ENCODE measurements at regions not wholly inside any gene's neighbourhood (a gene's known extent, or its start where the extent isn't known, plus 50 kb on each side); places are given as distances from the start of the nearest gene placed in this dataset.

- DNase-seq (no peak), ATAC-seq (ENCODE audit: low FRiP score in 2 of 2) (no peak)
- Histone ChIP-seq H3K36me3 (no peaks in the 10 kb centered on the region), H3K4me1 (no peaks in the 10 kb centered on the region), H3K27me3 (no peaks in the 10 kb centered on the region), H3K9me3 (no peaks in the 10 kb centered on the region), H3K4me3 (no peak overlapping the region), H3K27ac (no peak overlapping the region)
- TF ChIP-seq EP300 (IDR thresholded peaks at IDR 0.05), result no peak
- TF ChIP-seq POLR2AphosphoS5 (IDR thresholded peaks at IDR 0.05), result no peak
- no peak for TF ChIP-seq POLR2A (IDR thresholded peaks at IDR 0.05)
- no peak for TF ChIP-seq CTCF (IDR thresholded peaks at IDR 0.05)
- WGBS, 2 donors, result 50 to 54% methylated on average over 2 of the region's 2 CpGs
Observed at GRCh38 chr9:1766042-1766441, 249.1 kb upstream of the SMARCA2 start.

- H3K27ac ChIP-seq, result no peak overlapping the region
- H3K4me3 ChIP-seq, result no peak overlapping the region
- ATAC-seq (ENCODE audit: low FRiP score in 2 of 2), result no peak
- no peaks in the 10 kb centered on the region for H3K9me3 ChIP-seq
- WGBS, 2 donors, result 48 to 56% methylated on average over 3 of the region's 3 CpGs
- no peaks in the 10 kb centered on the region for H3K4me1 ChIP-seq
- no peak for DNase-seq
- no peaks in the 10 kb centered on the region for H3K36me3 ChIP-seq
- TF ChIP-seq POLR2AphosphoS5 (IDR thresholded peaks at IDR 0.05) (no peak), POLR2A (IDR thresholded peaks at IDR 0.05) (no peak), CTCF (IDR thresholded peaks at IDR 0.05) (no peak), EP300 (IDR thresholded peaks at IDR 0.05) (no peak)
- no peaks in the 10 kb centered on the region for H3K27me3 ChIP-seq
Observed at GRCh38 chr9:1768561-1768960, 246.6 kb upstream of the SMARCA2 start.

GRCh38 chr9:1771094-1771789, 243.9 kb upstream of the SMARCA2 start:
- DNase-seq, result no peak
- H3K4me3 ChIP-seq, result no peak overlapping the region
- H3K27ac ChIP-seq, result no peak overlapping the region
- WGBS, 2 donors, result 59% methylated on average over 2 to 3 of the region's 3 CpGs
- no peaks in the 10 kb centered on the region for H3K27me3 ChIP-seq
- H3K36me3 ChIP-seq, result no peaks in the 10 kb centered on the region
- peak in 1 of 2 donors; percentile 15 for ATAC-seq (ENCODE audit: low FRiP score in 2 of 2)
- TF ChIP-seq POLR2AphosphoS5 (IDR thresholded peaks at IDR 0.05) (no peak), EP300 (IDR thresholded peaks at IDR 0.05) (no peak), POLR2A (IDR thresholded peaks at IDR 0.05) (no peak), CTCF (IDR thresholded peaks at IDR 0.05) (no peak)
- no peaks in the 10 kb centered on the region for H3K4me1 ChIP-seq
- no peaks in the 10 kb centered on the region for H3K9me3 ChIP-seq

- no peaks in the 10 kb centered on the region for H3K27me3 ChIP-seq
- TF ChIP-seq POLR2A (IDR thresholded peaks at IDR 0.05) (no peak), CTCF (IDR thresholded peaks at IDR 0.05) (no peak), POLR2AphosphoS5 (IDR thresholded peaks at IDR 0.05) (no peak), EP300 (IDR thresholded peaks at IDR 0.05) (no peak)
- no peaks in the 10 kb centered on the region for H3K9me3 ChIP-seq
- no peaks in the 10 kb centered on the region for H3K4me1 ChIP-seq
- H3K4me3 ChIP-seq, result no peak overlapping the region
- no peaks in the 10 kb centered on the region for H3K36me3 ChIP-seq
- H3K27ac ChIP-seq, result no peak overlapping the region
- DNase-seq, result no peak
- no peak for ATAC-seq (ENCODE audit: low FRiP score in 2 of 2)
Observed at GRCh38 chr9:1775230-1775629, 239.9 kb upstream of the SMARCA2 start.

- no peak for TF ChIP-seq POLR2AphosphoS5 (IDR thresholded peaks at IDR 0.05)
- no peak for TF ChIP-seq EP300 (IDR thresholded peaks at IDR 0.05)
- TF ChIP-seq CTCF (IDR thresholded peaks at IDR 0.05), result no peak
- TF ChIP-seq POLR2A (IDR thresholded peaks at IDR 0.05), result no peak
- WGBS, 2 donors, result 41 to 100% methylated on average over 1 of the region's 1 CpG
- Histone ChIP-seq H3K4me1 (no peaks in the 10 kb centered on the region), H3K27ac (no peak overlapping the region), H3K9me3 (no peaks in the 10 kb centered on the region), H3K27me3 (no peaks in the 10 kb centered on the region), H3K4me3 (no peak overlapping the region), H3K36me3 (no peaks in the 10 kb centered on the region)
- no peak for DNase-seq
- no peak for ATAC-seq (ENCODE audit: low FRiP score in 2 of 2)
Observed at GRCh38 chr9:1776668-1777067, 238.5 kb upstream of the SMARCA2 start.
